GM19025 (cell line): ENCODE measurements at regions not wholly inside any gene's neighbourhood (a gene's known extent, or its start where the extent isn't known, plus 50 kb on each side); places are given as distances from the start of the nearest gene placed in this dataset.
"Not testable (repeated sequence)": the region's sequence is repeated elsewhere in the genome, so short reads cannot be mapped to it uniquely, and the experiment has no call there.

Source experiments
- ATAC-seq: cut with Tn5 transposase; IDR thresholded peaks from one replicate; pipeline ENCODE4 v1.9.1; 2021; ENCODE audit warnings: mild to moderate bottlenecking, low read depth, moderate library complexity; ENCODE audit not compliant: unreplicated experiment

- ATAC-seq: no peak
Observed at GRCh38 chr7:106583706-106584690, 77.0 kb downstream of the CCDC71L start.

GRCh38 chr7:106583100-106583499 is 77.9 kb downstream of the CCDC71L start:
- ATAC-seq: no peak

- no peak for ATAC-seq
Observed at GRCh38 chr7:106582365-106582764, 78.6 kb downstream of the CCDC71L start.

GRCh38 chr7:106579086-106579485 is 81.9 kb downstream of the CCDC71L start:
- not testable (repeated sequence) for ATAC-seq

- ATAC-seq: no peak
Observed at GRCh38 chr7:106575138-106575823, 85.7 kb downstream of the CCDC71L start.

GRCh38 chr7:106573738-106574137 is 87.2 kb downstream of the CCDC71L start:
- ATAC-seq: no peak

- no peak for ATAC-seq
Observed at GRCh38 chr7:106573125-106573663, 87.8 kb downstream of the CCDC71L start.

GRCh38 chr7:106572394-106573124 is 88.4 kb downstream of the CCDC71L start:
- no peak for ATAC-seq

GRCh38 chr7:106571563-106571962 is 89.4 kb downstream of the CCDC71L start:
- ATAC-seq: no peak

GRCh38 chr7:106570948-106571418 is 90.0 kb downstream of the CCDC71L start:
- no peak for ATAC-seq

GRCh38 chr7:106570146-106570545 is 90.8 kb downstream of the CCDC71L start:
- ATAC-seq: no peak

- no peak for ATAC-seq
Observed at GRCh38 chr7:106569500-106569929, 91.4 kb downstream of the CCDC71L start.

- no peak for ATAC-seq
Observed at GRCh38 chr7:106568680-106569499, 92.1 kb downstream of the CCDC71L start.

GRCh38 chr7:106568002-106568679 is 92.8 kb downstream of the CCDC71L start:
- no peak for ATAC-seq

- ATAC-seq: not testable (repeated sequence)
Observed at GRCh38 chr7:106567204-106568001, 93.6 kb downstream of the CCDC71L start.

GRCh38 chr7:106566672-106567071 is 94.3 kb downstream of the CCDC71L start:
- no peak for ATAC-seq

GRCh38 chr7:106566196-106566595 is 94.8 kb downstream of the CCDC71L start:
- no peak for ATAC-seq

GRCh38 chr7:106565428-106565827 is 95.5 kb downstream of the CCDC71L start:
- no peak for ATAC-seq
